GM19438 (cell line): ENCODE measurements at regions not wholly inside any gene's neighbourhood (a gene's known extent, or its start where the extent isn't known, plus 50 kb on each side); places are given as distances from the start of the nearest gene placed in this dataset.

Experiments
- ATAC-seq: cut with Tn5 transposase; IDR thresholded peaks from one replicate; pipeline ENCODE4 v1.9.1; 2021; ENCODE audit warnings: low read depth; ENCODE audit not compliant: unreplicated experiment

GRCh38 chr7:142313528-142313927 is 55.7 kb upstream of the PRSS58 start:
- no peak for ATAC-seq

- no peak for ATAC-seq
These were observed 54.0 kb upstream of the PRSS58 start for GRCh38 chr7:142311876-142312275.

- no peak for ATAC-seq
These were observed 51.1 kb upstream of the PRSS58 start for GRCh38 chr7:142308918-142309317.

- ATAC-seq, result no peak
These were observed 50.5 kb upstream of the PRSS58 start for GRCh38 chr7:142308326-142308725.
